HEK293T (cell line): ENCODE measurements at regions not wholly inside any gene's neighbourhood (a gene's known extent, or its start where the extent isn't known, plus 50 kb on each side); places are given as distances from the start of the nearest gene placed in this dataset.

Experiments
- CTCF ChIA-PET: fragments of 350-600 bp; formaldehyde crosslinking; extraction: SDS; loops from one replicate; lab custom pipeline; 2021; ENCODE audit warnings: antibody characterized with exemption, inconsistent platforms; lab: Yijun Ruan, JAX
- POLR2A ChIA-PET: fragments of 350-600 bp; formaldehyde crosslinking; extraction: SDS; loops from one replicate; lab custom pipeline; 2020; ENCODE audit warnings: antibody characterized with exemption, inconsistent platforms; lab: Yijun Ruan, JAX
- DNase-seq: peaks from one replicate; pipeline ENCODE4 v3.0.0; 2012; ENCODE audit warnings: mixed read lengths; ENCODE audit errors: extremely low spot score
- ARNT ChIP-seq: fragments of 450-650 bp; IDR thresholded peaks from 2 replicates; pipeline ENCODE4 v1.6.1; 2017; ENCODE audit warnings: mild to moderate bottlenecking
- BHLHE40 ChIP-seq: fragments of 450-650 bp; IDR thresholded peaks from 2 replicates; pipeline ENCODE4 v1.6.1; 2016; ENCODE audit warnings: mild to moderate bottlenecking, moderate library complexity, borderline replicate concordance
- CTBP1 ChIP-seq: fragments of 450-650 bp; IDR thresholded peaks from 2 replicates; pipeline ENCODE4 v1.6.1; 2016; ENCODE audit warnings: borderline replicate concordance
- ELF4 ChIP-seq: fragments of 450-650 bp; IDR thresholded peaks from 2 replicates; pipeline ENCODE4 v1.6.1; 2017; ENCODE audit warnings: antibody characterized with exemption
- FOXA1 ChIP-seq: fragments of 450-650 bp; IDR thresholded peaks from 2 replicates; pipeline ENCODE4 v1.6.1; 2016; ENCODE audit warnings: mild to moderate bottlenecking
- FOXK2 ChIP-seq: fragments of 450-650 bp; IDR thresholded peaks from 2 replicates; pipeline ENCODE4 v1.6.1; 2016; ENCODE audit warnings: mild to moderate bottlenecking
- FOXM1 ChIP-seq: fragments of 450-650 bp; IDR thresholded peaks from 2 replicates; pipeline ENCODE4 v1.6.1; 2017; ENCODE audit warnings: mild to moderate bottlenecking, borderline replicate concordance
- HDGF ChIP-seq: fragments of 450-650 bp; IDR thresholded peaks from 2 replicates; pipeline ENCODE4 v1.6.1; 2017; ENCODE audit warnings: antibody characterized with exemption, borderline replicate concordance
- L3MBTL2 ChIP-seq: fragments of 450-650 bp; conservative IDR thresholded peaks from 2 replicates; pipeline ENCODE4 v1.6.1; 2016; ENCODE audit warnings: mild to moderate bottlenecking
- LEF1 ChIP-seq: fragments of 450-650 bp; IDR thresholded peaks from 2 replicates; pipeline ENCODE4 v1.6.1; 2017; ENCODE audit warnings: mild to moderate bottlenecking, borderline replicate concordance
- NFRKB ChIP-seq: fragments of 450-650 bp; IDR thresholded peaks from 2 replicates; pipeline ENCODE4 v1.6.1; 2016; ENCODE audit warnings: mild to moderate bottlenecking, moderate library complexity
- PKNOX1 ChIP-seq: fragments of 450-650 bp; IDR thresholded peaks from 2 replicates; pipeline ENCODE4 v1.6.1; 2016
- SP1 ChIP-seq: fragments of 450-650 bp; IDR thresholded peaks from 2 replicates; pipeline ENCODE4 v1.6.1; 2017
- SUZ12 ChIP-seq: fragments of 450-650 bp; IDR thresholded peaks from 2 replicates; pipeline ENCODE4 v1.6.1; 2016; ENCODE audit warnings: mild to moderate bottlenecking
- TARDBP ChIP-seq: fragments of 450-650 bp; IDR thresholded peaks from 2 replicates; pipeline ENCODE4 v1.6.1; 2016
- ZNF384 ChIP-seq: fragments of 450-650 bp; IDR thresholded peaks from 2 replicates; pipeline ENCODE4 v1.6.1; 2016

GRCh38 chr9:86634501-86634900 is 280.3 kb upstream of the TUT7 start:
- ChIA-PET POLR2A (no interaction called here), CTCF (no interaction called here)
- no peak for TF ChIP-seq CTBP1
- TF ChIP-seq FOXM1: no peak
- no peak for TF ChIP-seq NFRKB
- TF ChIP-seq BHLHE40: no peak
- no peak for TF ChIP-seq HDGF
- no peak for TF ChIP-seq SP1
- no peak for TF ChIP-seq ZNF384
- no peak for TF ChIP-seq TARDBP
- TF ChIP-seq ARNT: no peak
- no peak for TF ChIP-seq ELF4
- no peak for TF ChIP-seq SUZ12
- no peak for TF ChIP-seq PKNOX1
- no peak for TF ChIP-seq LEF1

GRCh38 chr9:86633945-86634344 is 279.7 kb upstream of the TUT7 start:
- no peak for DNase-seq
- no peak for TF ChIP-seq SUZ12
- no peak for TF ChIP-seq NFRKB
- TF ChIP-seq CTBP1: no peak
- TF ChIP-seq ELF4: no peak
- no peak for TF ChIP-seq PKNOX1
- TF ChIP-seq ARNT: no peak
- TF ChIP-seq ZNF384: no peak
- no peak for TF ChIP-seq TARDBP
- TF ChIP-seq HDGF: no peak
- no peak for TF ChIP-seq LEF1
- TF ChIP-seq FOXA1: no peak
- TF ChIP-seq FOXK2: no peak
- no peak for TF ChIP-seq FOXM1
- ChIA-PET CTCF (no interaction called here), POLR2A (no interaction called here)

More at GRCh38 chr9:86634501-86634900, 280.3 kb upstream of the TUT7 start:
- DNase-seq: no peak

GRCh38 chr9:86632537-86632936 is 278.3 kb upstream of the TUT7 start:
- DNase-seq: no peak
- TF ChIP-seq LEF1: no peak
- TF ChIP-seq ARNT: no peak
- TF ChIP-seq TARDBP: no peak
- no peak for TF ChIP-seq BHLHE40
- no peak for TF ChIP-seq CTBP1
- no peak for TF ChIP-seq FOXM1
- no peak for TF ChIP-seq NFRKB
- TF ChIP-seq SP1: no peak
- no peak for TF ChIP-seq HDGF
- TF ChIP-seq PKNOX1: no peak
- TF ChIP-seq FOXA1: no peak
- TF ChIP-seq L3MBTL2: no peak
- TF ChIP-seq FOXK2: no peak
- TF ChIP-seq ZNF384: no peak
- no peak for TF ChIP-seq ELF4
- POLR2A ChIA-PET: no interaction called here
- CTCF ChIA-PET: no interaction called here

- DNase-seq: no peak
- POLR2A ChIA-PET: no interaction called here
- TF ChIP-seq BHLHE40 (no peak), L3MBTL2 (no peak), NFRKB (no peak), FOXK2 (no peak)
- CTCF ChIA-PET: no interaction called here
Measured at GRCh38 chr9:86629530-86629929, 275.3 kb upstream of the TUT7 start.

GRCh38 chr9:86626802-86627201 is 272.6 kb upstream of the TUT7 start:
- TF ChIP-seq NFRKB (no peak), TARDBP (no peak), HDGF (no peak), SUZ12 (no peak), FOXM1 (no peak), SP1 (no peak), PKNOX1 (no peak), ARNT (no peak), CTBP1 (no peak), L3MBTL2 (no peak), FOXA1 (no peak), ZNF384 (no peak), FOXK2 (no peak), BHLHE40 (no peak)
- CTCF ChIA-PET: no interaction called here
- DNase-seq: no peak
- POLR2A ChIA-PET: no interaction called here

- ChIA-PET CTCF (no interaction called here), POLR2A (no interaction called here)
- no peak for DNase-seq
- no peak for TF ChIP-seq L3MBTL2
- TF ChIP-seq ARNT: no peak
- TF ChIP-seq PKNOX1: no peak
- TF ChIP-seq NFRKB: no peak
- no peak for TF ChIP-seq SUZ12
- no peak for TF ChIP-seq FOXA1
- no peak for TF ChIP-seq LEF1
- no peak for TF ChIP-seq SP1
- no peak for TF ChIP-seq CTBP1
- no peak for TF ChIP-seq FOXK2
Measured at GRCh38 chr9:86624630-86625029, 270.4 kb upstream of the TUT7 start.
